ENCODE measurements at regions not wholly inside any gene's neighbourhood (a gene's known extent, or its start where the extent isn't known, plus 50 kb on each side); places are given as distances from the start of the nearest gene placed in this dataset.

- TF ChIP-seq BRD4 (CRISPR knock-in tag; IDR thresholded peaks at IDR 0.05) (no peak), HMGXB3 (CRISPR knock-in tag; IDR thresholded peaks at IDR 0.05; ENCODE audit: borderline replicate concordance) (no peak), ZNF670 (CRISPR knock-in tag; IDR thresholded peaks at IDR 0.05; ENCODE audit: borderline replicate concordance) (no peak), ZNF207 (IDR thresholded peaks at IDR 0.05; ENCODE audit: borderline replicate concordance) (no peak)
These were observed 505.4 kb downstream of the CD83 start for GRCh38 chr6:14622909-14623505.

Data from HepG2 (cell line).